ENCODE measurements at regions not wholly inside any gene's neighbourhood (a gene's known extent, or its start where the extent isn't known, plus 50 kb on each side); places are given as distances from the start of the nearest gene placed in this dataset.

DNA sequence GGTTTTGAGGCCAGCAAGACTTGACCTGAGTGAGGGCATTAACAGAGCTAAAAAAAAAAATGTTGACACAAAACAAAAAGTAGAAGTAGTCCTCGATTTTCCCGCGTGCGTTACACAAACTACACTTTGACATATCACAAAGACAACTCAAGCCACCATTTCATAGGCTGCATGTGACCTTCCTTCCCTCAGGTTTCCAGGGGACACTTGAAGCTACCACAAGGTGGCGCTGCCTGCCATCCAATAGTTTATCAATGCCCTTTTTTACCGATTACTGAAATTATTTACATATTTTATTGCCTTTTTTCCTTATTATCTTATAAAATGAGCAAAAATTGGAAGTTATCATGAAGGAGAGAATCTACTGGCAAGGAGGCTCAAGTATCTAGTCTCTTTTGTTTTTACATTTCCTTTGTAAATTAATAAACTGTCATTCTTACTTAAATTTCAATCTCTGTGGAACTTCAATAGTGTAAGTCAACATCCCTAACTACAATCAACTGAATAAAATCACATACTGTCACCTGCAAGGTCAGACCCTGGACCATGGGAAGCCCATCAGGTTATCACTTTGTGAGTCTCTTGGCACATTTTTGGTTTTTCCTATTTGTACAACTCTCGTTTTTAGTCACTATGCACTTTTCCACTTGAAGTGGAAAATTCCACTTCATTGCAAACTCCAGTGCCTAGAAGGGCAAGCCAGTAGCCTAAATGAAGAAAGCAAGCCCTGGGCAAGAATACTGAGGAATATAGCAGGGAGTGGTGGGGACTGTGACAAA, 84.6 kb upstream of the CPSF6 start:
- TF ChIP-seq POLR2A (IDR thresholded peaks at IDR 0.05; ENCODE audit: low read depth): no peak
- TF ChIP-seq, protein P1, sequence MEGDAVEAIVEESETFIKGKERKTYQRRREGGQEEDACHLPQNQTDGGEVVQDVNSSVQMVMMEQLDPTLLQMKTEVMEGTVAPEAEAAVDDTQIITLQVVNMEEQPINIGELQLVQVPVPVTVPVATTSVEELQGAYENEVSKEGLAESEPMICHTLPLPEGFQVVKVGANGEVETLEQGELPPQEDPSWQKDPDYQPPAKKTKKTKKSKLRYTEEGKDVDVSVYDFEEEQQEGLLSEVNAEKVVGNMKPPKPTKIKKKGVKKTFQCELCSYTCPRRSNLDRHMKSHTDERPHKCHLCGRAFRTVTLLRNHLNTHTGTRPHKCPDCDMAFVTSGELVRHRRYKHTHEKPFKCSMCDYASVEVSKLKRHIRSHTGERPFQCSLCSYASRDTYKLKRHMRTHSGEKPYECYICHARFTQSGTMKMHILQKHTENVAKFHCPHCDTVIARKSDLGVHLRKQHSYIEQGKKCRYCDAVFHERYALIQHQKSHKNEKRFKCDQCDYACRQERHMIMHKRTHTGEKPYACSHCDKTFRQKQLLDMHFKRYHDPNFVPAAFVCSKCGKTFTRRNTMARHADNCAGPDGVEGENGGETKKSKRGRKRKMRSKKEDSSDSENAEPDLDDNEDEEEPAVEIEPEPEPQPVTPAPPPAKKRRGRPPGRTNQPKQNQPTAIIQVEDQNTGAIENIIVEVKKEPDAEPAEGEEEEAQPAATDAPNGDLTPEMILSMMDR (IDR thresholded peaks at IDR 0.05): peak; percentile 85 to 94 (median 90)

Measured in esophagus muscularis mucosa (tissue), 3 donors.